HL-60 (cell line): ENCODE measurements at regions not wholly inside any gene's neighbourhood (a gene's known extent, or its start where the extent isn't known, plus 50 kb on each side); places are given as distances from the start of the nearest gene placed in this dataset.

Experiments used
- DNase-seq, 2 experiments: peaks; one replicate each; pipeline ENCODE4 v3.0.0-alpha.2; 2010 to 2020; ENCODE audit warnings: low read depth in 1 of 2, low spot score in 1 of 2
- H3K27ac ChIP-seq: fragments of 250-450 bp; sonication (Bioruptor Pico); replicated peaks from 2 replicates; pipeline ENCODE4 v1.5.1; 2020; ENCODE audit warnings: mild to moderate bottlenecking, moderate library complexity
- H3K27me3 ChIP-seq: fragments of 250-450 bp; sonication (Bioruptor Pico); 2 replicates; pipeline ENCODE4 v1.5.1; 2021; ENCODE audit warnings: mild to moderate bottlenecking, moderate library complexity; ENCODE audit not compliant: insufficient read depth, poor library complexity, severe bottlenecking
- H3K4me3 ChIP-seq: replicated peaks from 2 replicates; pipeline ENCODE4 v1.5.1; 2011; ENCODE audit warnings: mild to moderate bottlenecking, control low read depth, low read length; ENCODE audit not compliant: insufficient read depth
- GABPA ChIP-seq: IDR thresholded peaks from 2 replicates; pipeline ENCODE4 v1.6.1; 2012; ENCODE audit warnings: low read depth
- POLR2AphosphoS5 ChIP-seq: IDR thresholded peaks from 2 replicates; pipeline ENCODE4 v1.6.1; 2012; ENCODE audit warnings: low read depth
- SPI1 ChIP-seq: IDR thresholded peaks from 2 replicates; pipeline ENCODE4 v1.6.1; 2012; ENCODE audit warnings: low read depth, mild to moderate bottlenecking, borderline replicate concordance
- TF ChIP-seq, protein P1 (sequence below): IDR thresholded peaks from one replicate; pipeline ENCODE4 v1.5.1; 2011; ENCODE audit warnings: low read length, control low read depth, inconsistent platforms; ENCODE audit not compliant: insufficient read depth
- TF ChIP-seq, protein P2 (sequence below): IDR thresholded peaks from 2 replicates; pipeline ENCODE4 v1.6.1; 2012; ENCODE audit warnings: low read depth; ENCODE audit not compliant: insufficient replicate concordance

DNA sequence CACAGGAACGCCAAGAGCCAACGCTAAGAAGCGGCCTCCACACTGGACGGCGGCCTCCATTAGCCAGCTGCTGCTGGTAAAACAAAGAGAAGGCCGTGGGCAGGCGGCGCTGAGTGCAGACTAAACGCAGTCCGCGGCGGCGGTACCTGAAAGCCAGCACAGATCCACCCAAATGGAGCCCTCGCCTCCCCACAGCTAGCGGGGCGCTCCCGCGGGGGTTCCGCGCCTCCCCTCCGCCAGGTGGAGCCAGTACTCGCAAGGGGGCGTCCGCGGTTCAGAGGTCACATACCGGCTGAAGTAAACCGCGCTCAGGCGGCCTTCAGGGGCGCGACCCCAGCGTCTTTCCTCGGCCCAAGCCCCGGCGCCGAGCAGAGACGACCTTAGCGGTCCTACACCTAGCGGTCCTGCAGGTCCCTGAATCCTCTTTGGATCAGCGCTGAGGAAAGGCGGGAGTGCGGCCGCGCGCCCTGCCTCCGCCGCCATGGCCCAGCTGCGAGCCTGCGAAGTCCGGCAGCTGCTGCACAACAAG lies 293.1 kb upstream of the ERBB4 start:
- TF ChIP-seq GABPA, result no peak

DNA sequence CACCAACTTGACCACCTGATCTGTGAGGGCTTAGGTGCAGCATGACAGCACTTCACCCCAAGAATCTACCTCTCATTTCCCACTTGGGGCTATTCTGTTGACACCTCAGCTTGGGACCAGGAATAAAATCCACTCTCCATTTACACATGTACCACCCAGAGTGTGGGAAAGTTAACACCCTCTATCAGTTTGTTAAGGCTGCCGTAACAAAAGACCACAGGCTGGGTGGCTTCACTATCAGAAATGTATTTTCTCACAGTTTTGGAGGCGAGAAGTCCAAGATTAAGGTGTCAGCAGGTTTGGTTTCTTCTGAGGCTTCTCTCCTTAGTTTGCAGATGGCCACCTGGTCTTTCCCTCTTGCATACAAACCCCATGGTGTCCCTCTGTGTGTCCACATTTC lies 277.7 kb upstream of the ERBB4 start:
- peaks cover 6% of the 10 kb centered on the region for H3K27me3 ChIP-seq
- TF ChIP-seq POLR2AphosphoS5 (no peak), GABPA (no peak), SPI1 (no peak)
- TF ChIP-seq, protein P1, sequence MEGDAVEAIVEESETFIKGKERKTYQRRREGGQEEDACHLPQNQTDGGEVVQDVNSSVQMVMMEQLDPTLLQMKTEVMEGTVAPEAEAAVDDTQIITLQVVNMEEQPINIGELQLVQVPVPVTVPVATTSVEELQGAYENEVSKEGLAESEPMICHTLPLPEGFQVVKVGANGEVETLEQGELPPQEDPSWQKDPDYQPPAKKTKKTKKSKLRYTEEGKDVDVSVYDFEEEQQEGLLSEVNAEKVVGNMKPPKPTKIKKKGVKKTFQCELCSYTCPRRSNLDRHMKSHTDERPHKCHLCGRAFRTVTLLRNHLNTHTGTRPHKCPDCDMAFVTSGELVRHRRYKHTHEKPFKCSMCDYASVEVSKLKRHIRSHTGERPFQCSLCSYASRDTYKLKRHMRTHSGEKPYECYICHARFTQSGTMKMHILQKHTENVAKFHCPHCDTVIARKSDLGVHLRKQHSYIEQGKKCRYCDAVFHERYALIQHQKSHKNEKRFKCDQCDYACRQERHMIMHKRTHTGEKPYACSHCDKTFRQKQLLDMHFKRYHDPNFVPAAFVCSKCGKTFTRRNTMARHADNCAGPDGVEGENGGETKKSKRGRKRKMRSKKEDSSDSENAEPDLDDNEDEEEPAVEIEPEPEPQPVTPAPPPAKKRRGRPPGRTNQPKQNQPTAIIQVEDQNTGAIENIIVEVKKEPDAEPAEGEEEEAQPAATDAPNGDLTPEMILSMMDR, result no peak
- TF ChIP-seq, protein P2, sequence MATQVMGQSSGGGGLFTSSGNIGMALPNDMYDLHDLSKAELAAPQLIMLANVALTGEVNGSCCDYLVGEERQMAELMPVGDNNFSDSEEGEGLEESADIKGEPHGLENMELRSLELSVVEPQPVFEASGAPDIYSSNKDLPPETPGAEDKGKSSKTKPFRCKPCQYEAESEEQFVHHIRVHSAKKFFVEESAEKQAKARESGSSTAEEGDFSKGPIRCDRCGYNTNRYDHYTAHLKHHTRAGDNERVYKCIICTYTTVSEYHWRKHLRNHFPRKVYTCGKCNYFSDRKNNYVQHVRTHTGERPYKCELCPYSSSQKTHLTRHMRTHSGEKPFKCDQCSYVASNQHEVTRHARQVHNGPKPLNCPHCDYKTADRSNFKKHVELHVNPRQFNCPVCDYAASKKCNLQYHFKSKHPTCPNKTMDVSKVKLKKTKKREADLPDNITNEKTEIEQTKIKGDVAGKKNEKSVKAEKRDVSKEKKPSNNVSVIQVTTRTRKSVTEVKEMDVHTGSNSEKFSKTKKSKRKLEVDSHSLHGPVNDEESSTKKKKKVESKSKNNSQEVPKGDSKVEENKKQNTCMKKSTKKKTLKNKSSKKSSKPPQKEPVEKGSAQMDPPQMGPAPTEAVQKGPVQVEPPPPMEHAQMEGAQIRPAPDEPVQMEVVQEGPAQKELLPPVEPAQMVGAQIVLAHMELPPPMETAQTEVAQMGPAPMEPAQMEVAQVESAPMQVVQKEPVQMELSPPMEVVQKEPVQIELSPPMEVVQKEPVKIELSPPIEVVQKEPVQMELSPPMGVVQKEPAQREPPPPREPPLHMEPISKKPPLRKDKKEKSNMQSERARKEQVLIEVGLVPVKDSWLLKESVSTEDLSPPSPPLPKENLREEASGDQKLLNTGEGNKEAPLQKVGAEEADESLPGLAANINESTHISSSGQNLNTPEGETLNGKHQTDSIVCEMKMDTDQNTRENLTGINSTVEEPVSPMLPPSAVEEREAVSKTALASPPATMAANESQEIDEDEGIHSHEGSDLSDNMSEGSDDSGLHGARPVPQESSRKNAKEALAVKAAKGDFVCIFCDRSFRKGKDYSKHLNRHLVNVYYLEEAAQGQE, result no peak
- H3K27ac ChIP-seq, result no peak overlapping the region
- DNase-seq, result no peak
- H3K4me3 ChIP-seq, result no peak overlapping the region

More for the DNA sequence above, 293.1 kb upstream of the ERBB4 start:
- H3K27ac ChIP-seq, result no peak overlapping the region
- no peaks in the 10 kb centered on the region for H3K27me3 ChIP-seq
- DNase-seq, result no peak
- no peak overlapping the region for H3K4me3 ChIP-seq

DNA sequence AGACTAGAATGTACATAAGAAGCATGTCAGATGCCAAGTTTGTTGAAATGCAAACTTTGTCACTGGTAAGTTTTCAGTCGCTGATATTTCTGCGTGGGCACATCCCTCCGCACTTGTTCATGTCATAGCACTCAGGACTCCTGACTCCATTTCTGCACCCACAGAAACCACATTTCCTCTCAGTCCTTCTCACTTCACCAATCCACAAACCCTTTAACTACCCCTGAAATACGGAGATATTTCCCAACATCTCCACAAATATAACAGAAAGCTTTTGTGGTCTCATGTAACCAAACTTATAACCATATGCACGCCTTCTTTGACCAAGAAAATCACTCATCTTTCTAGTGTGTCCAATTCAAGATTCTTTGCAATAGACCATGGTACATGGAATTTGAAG lies 276.9 kb upstream of the ERBB4 start:
- Histone ChIP-seq H3K27ac (no peak overlapping the region), H3K27me3 (peaks cover 6% of the 10 kb centered on the region), H3K4me3 (no peak overlapping the region)
- peak in 1 of 2 experiments; percentile 70 for DNase-seq
- TF ChIP-seq, protein P1, result no peak
- TF ChIP-seq POLR2AphosphoS5, result peak; percentile 90
- TF ChIP-seq, protein P2, result no peak
- 0 out of 2 replicates have a peak, but pooled peaks have one; percentile 16 for TF ChIP-seq SPI1
- no peak; the same call in 1 of the 2 replicates for TF ChIP-seq GABPA

DNA sequence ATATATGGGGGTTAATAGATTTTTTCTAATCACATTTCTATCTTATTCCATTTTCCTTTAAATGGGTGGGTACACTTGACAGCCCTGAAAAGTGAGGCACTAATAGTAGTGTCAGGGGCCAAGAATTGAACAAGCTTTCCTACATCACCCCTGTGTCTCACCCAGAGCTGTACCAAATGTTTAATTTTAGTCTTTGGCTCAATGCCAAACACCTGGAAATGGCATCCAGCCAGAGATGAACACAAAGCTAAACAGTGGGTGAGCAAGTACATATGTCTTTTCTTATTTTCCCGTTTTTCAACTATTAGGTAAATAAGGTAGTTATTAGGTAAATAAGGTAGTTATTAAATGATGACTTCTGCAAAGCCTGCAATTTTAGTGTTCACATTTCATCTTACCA lies 276.3 kb upstream of the ERBB4 start:
- no peak for TF ChIP-seq SPI1
- TF ChIP-seq, protein P2, result no peak
- no peak for TF ChIP-seq GABPA
- DNase-seq, result no peak
- Histone ChIP-seq H3K27me3 (peaks cover 6% of the 10 kb centered on the region), H3K27ac (no peak overlapping the region), H3K4me3 (no peak overlapping the region)
